H9 (cell line): ENCODE measurements at regions not wholly inside any gene's neighbourhood (a gene's known extent, or its start where the extent isn't known, plus 50 kb on each side); places are given as distances from the start of the nearest gene placed in this dataset.

Source experiments
- DNase-seq: peaks from one replicate; pipeline ENCODE4 v3.0.0-alpha.2; 2017
- H2AFZ ChIP-seq: one replicate; pipeline ENCODE4 v1.6.1; 2013; ENCODE audit warnings: mild to moderate bottlenecking, low read length, control low read depth, moderate library complexity
- H2AK5ac ChIP-seq: 2 replicates; pipeline ENCODE4 v1.6.1; 2013; ENCODE audit warnings: low read length, control low read depth, mixed read lengths; ENCODE audit not compliant: insufficient read length
- H2BK120ac ChIP-seq: one replicate; pipeline ENCODE4 v1.6.1; 2013; ENCODE audit warnings: low read depth, mild to moderate bottlenecking, low read length, control low read depth, inconsistent platforms; ENCODE audit not compliant: poor library complexity, severe bottlenecking
- H2BK12ac ChIP-seq: 2 replicates; pipeline ENCODE4 v1.6.1; 2013; ENCODE audit warnings: low read length, control low read depth, mixed read lengths, low read depth; ENCODE audit not compliant: insufficient read length
- H2BK15ac ChIP-seq: 2 replicates; pipeline ENCODE4 v1.6.1; 2013; ENCODE audit warnings: low read depth, low read length, control low read depth
- H2BK20ac ChIP-seq: one replicate; pipeline ENCODE4 v1.6.1; 2013; ENCODE audit warnings: low read depth, mild to moderate bottlenecking, low read length, control low read depth, inconsistent platforms; ENCODE audit not compliant: poor library complexity, severe bottlenecking
- H2BK5ac ChIP-seq: 2 replicates; pipeline ENCODE4 v1.6.1; 2013; ENCODE audit warnings: low read length, control low read depth, mixed read lengths; ENCODE audit not compliant: insufficient read length
- H3K14ac ChIP-seq: 2 replicates; pipeline ENCODE4 v1.6.1; 2013; ENCODE audit warnings: low read length, control low read depth; ENCODE audit not compliant: insufficient read depth
- H3K18ac ChIP-seq: 2 replicates; pipeline ENCODE4 v1.6.1; 2013; ENCODE audit warnings: low read depth, mild to moderate bottlenecking, mixed read lengths, low read length, control low read depth; ENCODE audit not compliant: insufficient read length
- H3K23ac ChIP-seq: 2 replicates; pipeline ENCODE4 v1.6.1; 2013; ENCODE audit warnings: low read length, control low read depth, mixed read lengths, low read depth; ENCODE audit not compliant: insufficient read length
- H3K23me2 ChIP-seq: 2 replicates; pipeline ENCODE4 v1.6.1; 2013; ENCODE audit warnings: low read depth, mild to moderate bottlenecking, mixed read lengths, low read length, control low read depth; ENCODE audit not compliant: insufficient read length, poor library complexity, severe bottlenecking
- H3K27ac ChIP-seq: 2 replicates; pipeline ENCODE4 v1.5.1; 2013; ENCODE audit warnings: low read length, control low read depth, mixed read lengths, low read depth; ENCODE audit not compliant: insufficient read length
- H3K27me3 ChIP-seq: 2 replicates; pipeline ENCODE4 v1.6.1; 2013; ENCODE audit warnings: low read length, control low read depth, inconsistent platforms; ENCODE audit not compliant: insufficient read depth
- H3K4ac ChIP-seq: 2 replicates; pipeline ENCODE4 v1.6.1; 2013; ENCODE audit warnings: low read depth, mild to moderate bottlenecking, control low read depth, inconsistent platforms, low read length, moderate library complexity
- H3K4me1 ChIP-seq: 2 replicates; pipeline ENCODE4 v1.6.1; 2013; ENCODE audit warnings: low read length, control low read depth, inconsistent platforms; ENCODE audit not compliant: insufficient read depth
- H3K4me2 ChIP-seq: 2 replicates; pipeline ENCODE4 v1.6.1; 2013; ENCODE audit warnings: low read length, control low read depth, mixed read lengths; ENCODE audit not compliant: insufficient read length, insufficient read depth
- H3K56ac ChIP-seq: 2 replicates; pipeline ENCODE4 v1.6.1; 2013; ENCODE audit warnings: low read depth, mild to moderate bottlenecking, mixed read lengths, low read length, control low read depth; ENCODE audit not compliant: insufficient read length
- H3K79me1 ChIP-seq: 2 replicates; pipeline ENCODE4 v1.6.1; 2013; ENCODE audit warnings: low read depth, mild to moderate bottlenecking, moderate library complexity, low read length, control low read depth, inconsistent platforms; ENCODE audit not compliant: insufficient read depth, poor library complexity, severe bottlenecking
- H3K79me2 ChIP-seq: 2 replicates; pipeline ENCODE4 v1.6.1; 2013; ENCODE audit warnings: low read length, control low read depth, inconsistent platforms; ENCODE audit not compliant: insufficient read depth
- H3K9ac ChIP-seq: 2 replicates; pipeline ENCODE4 v1.6.1; 2013; ENCODE audit warnings: low read length, control low read depth, mixed read lengths; ENCODE audit not compliant: insufficient read length; ENCODE audit errors: extremely low read depth
- H3K9me3 ChIP-seq: one replicate; pipeline ENCODE4 v1.6.1; 2013; ENCODE audit warnings: low read depth, low read length, inconsistent platforms; ENCODE audit not compliant: control insufficient read depth
- H3T11ph ChIP-seq: one replicate; pipeline ENCODE4 v1.6.1; 2013; ENCODE audit warnings: mild to moderate bottlenecking, low read length, control low read depth, inconsistent platforms
- H4K20me1 ChIP-seq: one replicate; pipeline ENCODE4 v1.6.1; 2013; ENCODE audit not compliant: control insufficient read depth, insufficient read length, insufficient read depth
- H4K5ac ChIP-seq: 2 replicates; pipeline ENCODE4 v1.6.1; 2013; ENCODE audit warnings: low read depth, mild to moderate bottlenecking, mixed read lengths, low read length, control low read depth; ENCODE audit not compliant: insufficient read length
- H4K8ac ChIP-seq: replicated peaks from 2 replicates; pipeline ENCODE4 v1.6.1; 2013; ENCODE audit warnings: low read length, control low read depth, mixed read lengths, low read depth; ENCODE audit not compliant: insufficient read length
- H4K91ac ChIP-seq: 2 replicates; pipeline ENCODE4 v1.6.1; 2013; ENCODE audit warnings: low read depth, mild to moderate bottlenecking, moderate library complexity, mixed read lengths, low read length, control low read depth; ENCODE audit not compliant: insufficient read length
- H3K27ac Mint-ChIP-seq, 3 experiments: 2 replicates in 2 of 3; 3 replicates in 1 of 3; pipeline ENCODE4 v1.8.0; 2020 to 2021; ENCODE audit warnings: mixed read lengths in 3 of 3, mild to moderate bottlenecking in 1 of 3, moderate library complexity in 1 of 3
- H3K27me3 Mint-ChIP-seq: 2 replicates; pipeline ENCODE4 v1.8.0; 2021; ENCODE audit warnings: low read depth, mild to moderate bottlenecking, moderate library complexity, mixed read lengths
- H3K36me3 Mint-ChIP-seq, 3 experiments: 2 replicates in 2 of 3; 3 replicates in 1 of 3; pipeline ENCODE4 v1.8.0; 2020 to 2021; ENCODE audit warnings: low read depth in 3 of 3, mixed read lengths in 3 of 3; ENCODE audit not compliant: insufficient read depth in 1 of 3
- H3K4me1 Mint-ChIP-seq, 2 experiments: 2 replicates each; pipeline ENCODE4 v1.8.0; 2020; ENCODE audit warnings: mixed read lengths in 2 of 2
- H3K4me3 Mint-ChIP-seq, 2 experiments: 2 replicates in 1 of 2; 3 replicates in 1 of 2; pipeline ENCODE4 v1.8.0; 2020 to 2021; ENCODE audit warnings: mild to moderate bottlenecking in 2 of 2, mixed read lengths in 2 of 2, moderate library complexity in 1 of 2
- H3K9me3 Mint-ChIP-seq, 2 experiments: 2 replicates in 1 of 2; 3 replicates in 1 of 2; pipeline ENCODE4 v1.8.0; 2020; ENCODE audit warnings: mild to moderate bottlenecking in 2 of 2, mixed read lengths in 2 of 2, moderate library complexity in 1 of 2
- WGBS: extraction: QIAGEN DNeasy Blood & Tissue Kit; methylation state at CpG from one replicate; pipeline ENCODE4 v1.1.7; 2013; ENCODE audit warnings: missing lambda C conversion rate, low lambda C conversion rate, mixed read lengths; ENCODE audit not compliant: insufficient read length; ENCODE audit errors: extremely low coverage; 5-methylcytosine and 5-hydroxymethylcytosine counted together
- TF ChIP-seq, protein P1 (sequence below): fragments of 200-600 bp; sonication (generic); conservative IDR thresholded peaks from 3 replicates; pipeline ENCODE4 v1.8.0; 2021; ENCODE audit warnings: antibody characterized with exemption, mild to moderate bottlenecking

DNA sequence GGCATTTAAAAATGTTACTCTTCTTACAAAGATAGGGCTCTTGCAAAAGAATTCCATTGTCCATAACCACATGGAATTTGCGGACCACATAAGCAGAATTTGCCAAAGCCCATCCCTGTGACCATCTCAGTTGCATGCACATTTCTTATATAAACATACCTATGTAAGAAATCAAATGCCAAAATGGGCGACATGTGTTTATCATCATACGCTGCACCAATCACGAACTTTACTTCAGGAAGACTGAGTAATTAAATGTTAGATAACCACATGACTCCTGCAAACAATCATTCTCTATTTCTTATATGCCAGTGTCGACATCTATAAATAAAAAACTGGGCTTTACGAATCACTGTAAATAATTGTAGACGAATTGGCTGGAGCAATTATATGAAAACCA, 186.1 kb upstream of the RBMS1 start:
- Histone ChIP-seq H3K4me2 (no peak overlapping the region), H3K4ac (no peak overlapping the region), H2BK120ac (no peak overlapping the region), H2AFZ (no peak overlapping the region), H4K5ac (no peak overlapping the region), H3K79me1 (no peaks in the 10 kb centered on the region), H3K79me2 (no peaks in the 10 kb centered on the region), H3K18ac (no peak overlapping the region), H3K9ac (no peak overlapping the region), H3K27me3 (no peaks in the 10 kb centered on the region), H2BK12ac (no peak overlapping the region), H3K9me3 (no peaks in the 10 kb centered on the region), H2BK5ac (no peak overlapping the region), H2AK5ac (no peak overlapping the region), H3K56ac (no peak overlapping the region), H3K14ac (no peak overlapping the region), H4K8ac (no peak overlapping the region), H2BK15ac (no peak overlapping the region), H3K4me1 (no peaks in the 10 kb centered on the region), H2BK20ac (no peak overlapping the region), H3K23ac (no peak overlapping the region), H3T11ph (no peak overlapping the region), H3K27ac (no peak overlapping the region), H4K91ac (no peak overlapping the region), H4K20me1 (no peaks in the 10 kb centered on the region), H3K23me2 (no peaks in the 10 kb centered on the region)
- peaks cover 5 to 11% of the 10 kb centered on the region in 2 experiments; a peak in 4 of 5 replicates for H3K9me3 Mint-ChIP-seq
- no peaks in the 10 kb centered on the region for H3K4me1 Mint-ChIP-seq
- H3K27ac Mint-ChIP-seq, result no peak overlapping the region
- no peaks in the 10 kb centered on the region for H3K27me3 Mint-ChIP-seq
- peaks cover 0 to 18% (median 1%) of the 10 kb centered on the region in 3 experiments; a peak in 3 of 7 replicates for H3K36me3 Mint-ChIP-seq
- WGBS, result no CpG with 5 or more reads among the region's 7 CpGs
- TF ChIP-seq, protein P1, sequence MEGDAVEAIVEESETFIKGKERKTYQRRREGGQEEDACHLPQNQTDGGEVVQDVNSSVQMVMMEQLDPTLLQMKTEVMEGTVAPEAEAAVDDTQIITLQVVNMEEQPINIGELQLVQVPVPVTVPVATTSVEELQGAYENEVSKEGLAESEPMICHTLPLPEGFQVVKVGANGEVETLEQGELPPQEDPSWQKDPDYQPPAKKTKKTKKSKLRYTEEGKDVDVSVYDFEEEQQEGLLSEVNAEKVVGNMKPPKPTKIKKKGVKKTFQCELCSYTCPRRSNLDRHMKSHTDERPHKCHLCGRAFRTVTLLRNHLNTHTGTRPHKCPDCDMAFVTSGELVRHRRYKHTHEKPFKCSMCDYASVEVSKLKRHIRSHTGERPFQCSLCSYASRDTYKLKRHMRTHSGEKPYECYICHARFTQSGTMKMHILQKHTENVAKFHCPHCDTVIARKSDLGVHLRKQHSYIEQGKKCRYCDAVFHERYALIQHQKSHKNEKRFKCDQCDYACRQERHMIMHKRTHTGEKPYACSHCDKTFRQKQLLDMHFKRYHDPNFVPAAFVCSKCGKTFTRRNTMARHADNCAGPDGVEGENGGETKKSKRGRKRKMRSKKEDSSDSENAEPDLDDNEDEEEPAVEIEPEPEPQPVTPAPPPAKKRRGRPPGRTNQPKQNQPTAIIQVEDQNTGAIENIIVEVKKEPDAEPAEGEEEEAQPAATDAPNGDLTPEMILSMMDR, result no peak
- DNase-seq, result no peak
- no peak overlapping the region for H3K4me3 Mint-ChIP-seq
